Astrocyte of the spinal cord (primary cell): ENCODE measurements at regions not wholly inside any gene's neighbourhood (a gene's known extent, or its start where the extent isn't known, plus 50 kb on each side); places are given as distances from the start of the nearest gene placed in this dataset.

ENCODE experiments used
- DNase-seq: peaks from one replicate; pipeline ENCODE4 v3.0.0; 2011; ENCODE audit warnings: low read depth, low spot score
- H3K4me3 ChIP-seq: 2 replicates; pipeline ENCODE4 v1.5.1; 2011; ENCODE audit warnings: low read depth, mild to moderate bottlenecking, low read length, moderate library complexity
- in situ Hi-C: cut with HindIII; loops from 2 replicates; pipeline ENCODE4 v1.10.0; 2017; ENCODE audit warnings: low sequenced_read_pairs
- TF ChIP-seq, protein P1 (sequence below): IDR thresholded peaks from 2 replicates; pipeline ENCODE4 v1.5.1; 2012; ENCODE audit warnings: low read depth, mild to moderate bottlenecking, low read length, inconsistent platforms

DNA sequence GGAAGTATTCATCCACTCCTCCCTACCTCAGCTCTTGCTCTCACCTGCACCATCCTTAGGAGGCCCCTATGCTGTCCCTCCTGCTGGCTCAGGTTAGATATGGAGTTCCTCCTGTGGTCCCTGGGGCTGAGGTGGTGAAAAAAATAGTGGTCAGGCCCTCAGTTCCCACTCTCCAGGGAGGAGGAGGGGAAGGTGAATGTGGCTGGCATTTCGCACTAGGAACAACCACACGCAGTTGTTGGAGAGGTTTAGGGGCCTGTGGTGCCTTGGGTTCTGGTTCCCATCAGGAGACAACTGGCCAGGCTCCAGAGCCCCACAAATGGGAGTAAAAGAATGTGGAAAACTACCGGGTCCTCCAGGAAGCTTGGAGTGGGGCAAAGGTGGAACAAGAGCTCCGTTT, 81.7 kb upstream of the HSPA9 start:
- in situ Hi-C loops: no loop called here
- H3K4me3 ChIP-seq: no peak overlapping the region
- TF ChIP-seq, protein P1, sequence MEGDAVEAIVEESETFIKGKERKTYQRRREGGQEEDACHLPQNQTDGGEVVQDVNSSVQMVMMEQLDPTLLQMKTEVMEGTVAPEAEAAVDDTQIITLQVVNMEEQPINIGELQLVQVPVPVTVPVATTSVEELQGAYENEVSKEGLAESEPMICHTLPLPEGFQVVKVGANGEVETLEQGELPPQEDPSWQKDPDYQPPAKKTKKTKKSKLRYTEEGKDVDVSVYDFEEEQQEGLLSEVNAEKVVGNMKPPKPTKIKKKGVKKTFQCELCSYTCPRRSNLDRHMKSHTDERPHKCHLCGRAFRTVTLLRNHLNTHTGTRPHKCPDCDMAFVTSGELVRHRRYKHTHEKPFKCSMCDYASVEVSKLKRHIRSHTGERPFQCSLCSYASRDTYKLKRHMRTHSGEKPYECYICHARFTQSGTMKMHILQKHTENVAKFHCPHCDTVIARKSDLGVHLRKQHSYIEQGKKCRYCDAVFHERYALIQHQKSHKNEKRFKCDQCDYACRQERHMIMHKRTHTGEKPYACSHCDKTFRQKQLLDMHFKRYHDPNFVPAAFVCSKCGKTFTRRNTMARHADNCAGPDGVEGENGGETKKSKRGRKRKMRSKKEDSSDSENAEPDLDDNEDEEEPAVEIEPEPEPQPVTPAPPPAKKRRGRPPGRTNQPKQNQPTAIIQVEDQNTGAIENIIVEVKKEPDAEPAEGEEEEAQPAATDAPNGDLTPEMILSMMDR: no peak
- no peak for DNase-seq

DNA sequence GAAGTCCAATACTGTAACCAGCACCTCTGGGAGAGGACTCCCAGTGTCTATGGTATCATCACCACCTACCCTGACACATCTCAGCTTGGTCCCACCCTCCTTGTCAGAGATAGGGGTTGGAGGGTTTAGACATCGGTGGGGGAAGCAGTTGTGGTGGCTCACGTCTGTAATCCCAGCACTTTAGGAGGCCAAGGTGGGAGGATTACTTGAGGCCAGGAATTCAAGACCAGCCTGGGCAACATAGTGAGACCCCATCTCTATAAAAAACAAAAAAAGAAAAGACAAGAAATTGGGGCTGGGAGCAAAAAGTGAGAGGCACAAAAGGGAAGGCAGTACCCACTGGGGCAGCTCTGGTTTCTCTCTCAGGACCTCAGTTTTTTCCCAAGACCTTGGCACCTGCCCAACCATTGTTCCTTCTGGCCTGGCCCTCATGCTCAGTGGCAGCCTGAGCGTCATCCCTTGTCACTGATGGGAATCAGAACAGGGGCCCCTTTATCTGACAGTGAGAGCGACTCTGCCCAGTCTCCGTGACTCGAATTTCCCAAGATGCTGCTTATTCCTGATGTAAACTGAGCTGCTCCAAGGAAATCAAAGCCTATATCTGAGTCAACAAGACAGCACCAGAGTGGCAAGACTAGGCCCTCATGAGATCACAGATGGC, 80.5 kb upstream of the HSPA9 start:
- no peak for DNase-seq

DNA sequence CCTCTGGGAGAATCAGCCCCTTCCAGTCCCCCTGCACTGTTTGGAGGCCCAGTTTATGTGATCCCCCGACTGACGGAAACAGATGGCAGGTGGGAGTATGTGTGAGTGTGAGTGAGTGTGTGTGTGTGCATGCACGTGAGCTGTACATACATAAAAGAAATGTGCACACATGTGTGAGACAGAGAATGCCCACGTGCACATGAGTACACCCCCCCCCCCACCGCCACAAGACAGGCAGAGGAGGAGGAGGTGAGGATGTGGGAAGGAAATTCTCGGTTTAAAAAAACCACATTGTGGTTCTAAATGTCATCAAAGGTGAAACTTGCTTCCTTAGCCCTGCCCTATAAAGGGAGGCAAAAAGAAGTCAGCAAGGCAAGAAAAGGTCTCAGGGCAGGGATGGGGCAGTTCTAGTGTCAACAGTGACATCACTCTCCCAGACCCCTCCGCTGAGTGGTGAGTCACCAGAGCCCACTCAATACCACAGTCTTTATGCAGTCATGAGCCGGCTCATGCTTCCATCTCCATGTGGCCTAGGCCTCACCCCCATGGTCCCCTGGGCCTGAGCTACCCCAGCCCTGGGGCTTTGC, 79.2 kb upstream of the HSPA9 start:
- in situ Hi-C loops: no loop called here
- no peak overlapping the region for H3K4me3 ChIP-seq
- TF ChIP-seq, protein P1: no peak
- peak; percentile 70 for DNase-seq

More for the DNA sequence above, 80.5 kb upstream of the HSPA9 start:
- H3K4me3 ChIP-seq: no peak overlapping the region
- TF ChIP-seq, protein P1: no peak
- in situ Hi-C loops: no loop called here

DNA sequence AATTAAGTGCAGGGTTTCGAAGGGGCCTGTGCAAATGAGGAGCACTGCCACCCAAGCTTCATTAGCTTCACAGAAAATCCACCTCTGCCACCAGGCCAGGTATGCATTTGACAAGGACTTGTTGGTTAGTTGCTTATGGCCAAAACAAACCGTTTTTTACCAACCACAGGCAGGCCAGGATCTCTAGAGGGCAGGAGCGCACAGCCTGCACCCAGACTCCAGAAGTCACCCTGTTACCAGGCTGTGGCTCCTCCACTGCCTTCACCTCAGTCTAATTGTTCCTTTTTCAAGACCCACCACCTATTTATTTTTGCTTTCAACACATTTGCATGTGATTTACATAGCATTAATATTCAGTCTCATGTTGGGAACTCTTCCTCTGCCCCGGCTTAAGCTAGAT, 78.3 kb upstream of the HSPA9 start:
- TF ChIP-seq, protein P1: peak; percentile 46
- in situ Hi-C loops: no loop called here
- DNase-seq: no peak
- H3K4me3 ChIP-seq: no peak overlapping the region

DNA sequence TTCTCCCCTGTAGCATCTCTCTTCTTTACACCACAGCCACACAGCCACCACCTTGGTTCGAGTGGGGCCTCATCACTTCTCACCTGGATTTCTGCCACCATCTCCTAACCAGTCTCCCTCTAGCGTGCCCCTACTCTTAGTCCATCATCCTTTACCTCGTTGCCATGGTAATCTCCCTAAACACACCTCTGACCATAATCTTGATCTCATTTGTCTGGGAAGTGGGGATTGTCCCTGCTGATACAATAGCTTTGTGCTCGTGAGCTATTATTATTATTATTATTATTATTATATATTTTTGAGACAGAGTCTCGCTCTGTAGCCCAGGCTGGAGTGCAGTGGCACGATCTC, 76.5 kb upstream of the HSPA9 start:
- no peak for DNase-seq
- H3K4me3 ChIP-seq: no peak overlapping the region
- TF ChIP-seq, protein P1: no peak
- in situ Hi-C loops: no loop called here

DNA sequence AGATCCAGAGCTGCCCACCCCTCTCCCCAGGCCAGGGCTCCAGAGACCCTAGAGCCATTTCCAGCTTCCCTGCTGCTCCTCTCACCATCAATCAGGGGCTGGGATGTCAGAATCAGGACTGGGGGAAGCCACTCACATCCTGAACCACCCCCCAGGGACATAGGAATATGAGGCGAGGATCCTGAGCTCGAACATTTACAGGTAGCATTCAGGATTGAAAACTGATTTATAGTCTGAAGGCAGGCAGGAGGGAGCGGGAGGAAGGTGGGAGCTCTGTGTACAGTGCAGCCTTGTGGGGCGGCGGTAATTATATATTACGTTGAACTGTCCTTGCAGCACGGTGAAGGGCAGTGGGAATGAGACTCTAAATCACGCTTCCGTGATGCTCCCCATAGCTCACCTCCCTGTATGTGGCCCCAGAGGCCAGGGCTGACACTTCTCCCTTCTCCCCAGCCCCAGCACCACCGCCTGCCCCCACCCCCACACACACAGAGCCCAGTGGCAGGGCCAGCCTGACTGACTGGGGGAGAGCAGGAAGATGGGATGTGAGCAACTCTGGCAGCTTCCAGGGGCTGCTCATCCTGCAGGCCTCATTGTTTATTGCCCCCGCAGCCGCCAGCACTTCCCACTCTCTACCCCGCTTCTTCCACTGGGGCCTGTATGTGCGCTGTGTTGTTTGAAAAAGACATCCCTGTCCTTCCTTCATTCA, 76.0 kb upstream of the HSPA9 start:
- H3K4me3 ChIP-seq: no peak overlapping the region

More for the DNA sequence above, 76.0 kb upstream of the HSPA9 start:
- DNase-seq: no peak
- in situ Hi-C loops: no loop called here
- TF ChIP-seq, protein P1: no peak
